ENCODE measurements at regions not wholly inside any gene's neighbourhood (a gene's known extent, or its start where the extent isn't known, plus 50 kb on each side); places are given as distances from the start of the nearest gene placed in this dataset.

- H3K4me3 ChIP-seq = no peak overlapping the region
- peaks cover 3% of the 10 kb centered on the region for H3K9me3 ChIP-seq (replicated peaks)
- no peaks in the 10 kb centered on the region for H3K4me1 ChIP-seq
- no peaks in the 10 kb centered on the region for H3K36me3 ChIP-seq
- TF ChIP-seq, protein P1, sequence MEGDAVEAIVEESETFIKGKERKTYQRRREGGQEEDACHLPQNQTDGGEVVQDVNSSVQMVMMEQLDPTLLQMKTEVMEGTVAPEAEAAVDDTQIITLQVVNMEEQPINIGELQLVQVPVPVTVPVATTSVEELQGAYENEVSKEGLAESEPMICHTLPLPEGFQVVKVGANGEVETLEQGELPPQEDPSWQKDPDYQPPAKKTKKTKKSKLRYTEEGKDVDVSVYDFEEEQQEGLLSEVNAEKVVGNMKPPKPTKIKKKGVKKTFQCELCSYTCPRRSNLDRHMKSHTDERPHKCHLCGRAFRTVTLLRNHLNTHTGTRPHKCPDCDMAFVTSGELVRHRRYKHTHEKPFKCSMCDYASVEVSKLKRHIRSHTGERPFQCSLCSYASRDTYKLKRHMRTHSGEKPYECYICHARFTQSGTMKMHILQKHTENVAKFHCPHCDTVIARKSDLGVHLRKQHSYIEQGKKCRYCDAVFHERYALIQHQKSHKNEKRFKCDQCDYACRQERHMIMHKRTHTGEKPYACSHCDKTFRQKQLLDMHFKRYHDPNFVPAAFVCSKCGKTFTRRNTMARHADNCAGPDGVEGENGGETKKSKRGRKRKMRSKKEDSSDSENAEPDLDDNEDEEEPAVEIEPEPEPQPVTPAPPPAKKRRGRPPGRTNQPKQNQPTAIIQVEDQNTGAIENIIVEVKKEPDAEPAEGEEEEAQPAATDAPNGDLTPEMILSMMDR (IDR thresholded peaks at IDR 0.05; ENCODE audit: borderline replicate concordance) = no peak
- no peak overlapping the region for H3K27ac ChIP-seq (replicated peaks)
- DNase-seq = no peak
- intact Hi-C loops (cut with micrococcal nuclease) = no loop called here
- no peaks in the 10 kb centered on the region for H3K27me3 ChIP-seq (ENCODE audit: low read depth)
Observed at GRCh38 chr13:88085036-88085435, 413.9 kb downstream of the SLITRK5 start.

DNA sequence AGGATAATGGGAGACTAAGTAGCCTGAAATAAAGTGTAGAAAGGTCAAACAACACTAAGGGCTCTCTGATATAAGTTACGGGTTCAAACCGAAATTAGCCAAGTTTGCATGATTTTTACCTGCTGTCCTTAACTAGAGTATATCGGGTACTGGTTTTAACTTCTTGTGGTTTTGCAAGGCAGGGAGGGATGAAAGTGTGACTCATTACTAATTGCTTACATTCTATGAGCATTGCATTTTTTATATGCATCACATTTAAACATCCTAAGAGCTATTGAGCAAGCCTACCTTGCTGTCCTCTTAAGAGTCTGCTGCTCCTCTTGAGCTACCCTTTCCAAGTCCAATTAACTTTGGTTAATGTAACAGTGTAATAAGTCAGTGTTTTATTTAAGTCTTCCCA, 415.4 kb downstream of the SLITRK5 start:
- H3K9me3 ChIP-seq (replicated peaks) = peaks cover 8% of the 10 kb centered on the region
- H3K27me3 ChIP-seq (ENCODE audit: low read depth) = no peaks in the 10 kb centered on the region
- H3K36me3 ChIP-seq = no peaks in the 10 kb centered on the region
- H3K4me1 ChIP-seq = no peaks in the 10 kb centered on the region
- no peak for DNase-seq
- intact Hi-C loops (cut with micrococcal nuclease) = no loop called here
- TF ChIP-seq, protein P1 (IDR thresholded peaks at IDR 0.05; ENCODE audit: borderline replicate concordance) = no peak
- H3K4me3 ChIP-seq = no peak overlapping the region
- H3K27ac ChIP-seq (replicated peaks) = no peak overlapping the region

GRCh38 chr13:88097541-88097940, 426.4 kb downstream of the SLITRK5 start:
- Histone ChIP-seq H3K4me1 (no peaks in the 10 kb centered on the region), H3K27ac (replicated peaks) (no peak overlapping the region), H3K36me3 (no peaks in the 10 kb centered on the region), H3K27me3 (ENCODE audit: low read depth) (no peaks in the 10 kb centered on the region), H3K4me3 (no peak overlapping the region), H3K9me3 (replicated peaks) (peaks cover 17% of the 10 kb centered on the region)
- intact Hi-C loops (cut with micrococcal nuclease) = no loop called here
- TF ChIP-seq, protein P1 (IDR thresholded peaks at IDR 0.05; ENCODE audit: borderline replicate concordance) = no peak
- no peak for DNase-seq

- Histone ChIP-seq H3K36me3 (no peaks in the 10 kb centered on the region), H3K4me1 (no peaks in the 10 kb centered on the region), H3K4me3 (no peak overlapping the region), H3K27me3 (ENCODE audit: low read depth) (no peaks in the 10 kb centered on the region), H3K9me3 (replicated peaks) (peaks cover 17% of the 10 kb centered on the region), H3K27ac (replicated peaks) (no peak overlapping the region)
- TF ChIP-seq, protein P1 (IDR thresholded peaks at IDR 0.05; ENCODE audit: borderline replicate concordance) = no peak
- DNase-seq = no peak
- intact Hi-C loops (cut with micrococcal nuclease) = no loop called here
Observed at GRCh38 chr13:88103824-88104223, 432.7 kb downstream of the SLITRK5 start.

- H3K27me3 ChIP-seq (ENCODE audit: low read depth) = no peaks in the 10 kb centered on the region
- TF ChIP-seq, protein P1 (IDR thresholded peaks at IDR 0.05; ENCODE audit: borderline replicate concordance) = no peak
- DNase-seq = no peak
- H3K4me1 ChIP-seq = no peaks in the 10 kb centered on the region
- no peak overlapping the region for H3K27ac ChIP-seq (replicated peaks)
- H3K36me3 ChIP-seq = no peaks in the 10 kb centered on the region
- no peak overlapping the region for H3K4me3 ChIP-seq
- peaks cover 17% of the 10 kb centered on the region for H3K9me3 ChIP-seq (replicated peaks)
- intact Hi-C loops (cut with micrococcal nuclease) = no loop called here
Observed at GRCh38 chr13:88104576-88104975, 433.4 kb downstream of the SLITRK5 start.

GRCh38 chr13:88107570-88107969, 436.4 kb downstream of the SLITRK5 start:
- no peaks in the 10 kb centered on the region for H3K36me3 ChIP-seq
- H3K27ac ChIP-seq (replicated peaks) = no peak overlapping the region
- DNase-seq = no peak
- intact Hi-C loops (cut with micrococcal nuclease) = no loop called here
- H3K9me3 ChIP-seq (replicated peaks) = no peaks in the 10 kb centered on the region
- no peaks in the 10 kb centered on the region for H3K27me3 ChIP-seq (ENCODE audit: low read depth)
- no peak overlapping the region for H3K4me3 ChIP-seq
- no peaks in the 10 kb centered on the region for H3K4me1 ChIP-seq
- TF ChIP-seq, protein P1 (IDR thresholded peaks at IDR 0.05; ENCODE audit: borderline replicate concordance) = no peak

Data from left ventricle myocardium inferior (tissue), 1 donor.